ENCODE measurements at regions not wholly inside any gene's neighbourhood (a gene's known extent, or its start where the extent isn't known, plus 50 kb on each side); places are given as distances from the start of the nearest gene placed in this dataset.

GRCh38 chr7:55271661-55272060 is 93.5 kb upstream of the LANCL2 start:
- no peak for TF ChIP-seq FOSL2 (IDR thresholded peaks at IDR 0.05; ENCODE audit: borderline replicate concordance, low read depth)
- TF ChIP-seq, protein P1, sequence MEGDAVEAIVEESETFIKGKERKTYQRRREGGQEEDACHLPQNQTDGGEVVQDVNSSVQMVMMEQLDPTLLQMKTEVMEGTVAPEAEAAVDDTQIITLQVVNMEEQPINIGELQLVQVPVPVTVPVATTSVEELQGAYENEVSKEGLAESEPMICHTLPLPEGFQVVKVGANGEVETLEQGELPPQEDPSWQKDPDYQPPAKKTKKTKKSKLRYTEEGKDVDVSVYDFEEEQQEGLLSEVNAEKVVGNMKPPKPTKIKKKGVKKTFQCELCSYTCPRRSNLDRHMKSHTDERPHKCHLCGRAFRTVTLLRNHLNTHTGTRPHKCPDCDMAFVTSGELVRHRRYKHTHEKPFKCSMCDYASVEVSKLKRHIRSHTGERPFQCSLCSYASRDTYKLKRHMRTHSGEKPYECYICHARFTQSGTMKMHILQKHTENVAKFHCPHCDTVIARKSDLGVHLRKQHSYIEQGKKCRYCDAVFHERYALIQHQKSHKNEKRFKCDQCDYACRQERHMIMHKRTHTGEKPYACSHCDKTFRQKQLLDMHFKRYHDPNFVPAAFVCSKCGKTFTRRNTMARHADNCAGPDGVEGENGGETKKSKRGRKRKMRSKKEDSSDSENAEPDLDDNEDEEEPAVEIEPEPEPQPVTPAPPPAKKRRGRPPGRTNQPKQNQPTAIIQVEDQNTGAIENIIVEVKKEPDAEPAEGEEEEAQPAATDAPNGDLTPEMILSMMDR (IDR thresholded peaks at IDR 0.05): no peak
- TF ChIP-seq MEF2A (IDR thresholded peaks at IDR 0.05; ENCODE audit: borderline replicate concordance, low read depth): no peak
- TF ChIP-seq POLR2AphosphoS5 (IDR thresholded peaks at IDR 0.05; ENCODE audit: low read depth, low read length): no peak
- no peak for TF ChIP-seq EP300 (IDR thresholded peaks at IDR 0.05; ENCODE audit: borderline replicate concordance in 1 of 2, low read depth in 1 of 2, low read length in 1 of 2)
- TF ChIP-seq NRF1 (IDR thresholded peaks at IDR 0.05; ENCODE audit: low read depth, low read length): no peak
- TF ChIP-seq, protein P2, sequence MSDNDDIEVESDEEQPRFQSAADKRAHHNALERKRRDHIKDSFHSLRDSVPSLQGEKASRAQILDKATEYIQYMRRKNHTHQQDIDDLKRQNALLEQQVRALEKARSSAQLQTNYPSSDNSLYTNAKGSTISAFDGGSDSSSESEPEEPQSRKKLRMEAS (IDR thresholded peaks at IDR 0.05; ENCODE audit: low read depth): no peak
- TF ChIP-seq RAD21 (IDR thresholded peaks at IDR 0.05; ENCODE audit: low read length): no peak
- TF ChIP-seq SIN3A (IDR thresholded peaks at IDR 0.05; ENCODE audit: borderline replicate concordance, low read depth, low read length): no peak
- no peak for TF ChIP-seq RCOR1 (IDR thresholded peaks at IDR 0.05; ENCODE audit: low read length)
- TF ChIP-seq FOXM1 (IDR thresholded peaks at IDR 0.05; ENCODE audit: low read depth): no peak
- TF ChIP-seq CHD2 (IDR thresholded peaks at IDR 0.05; ENCODE audit: low read length, partially characterized antibody): no peak
- TF ChIP-seq RFX5 (IDR thresholded peaks at IDR 0.05; ENCODE audit: low read length): no peak
- no peak for TF ChIP-seq TAF1 (IDR thresholded peaks at IDR 0.05; ENCODE audit: borderline replicate concordance, low read depth, low read length)
